ENCODE measurements at regions not wholly inside any gene's neighbourhood (a gene's known extent, or its start where the extent isn't known, plus 50 kb on each side); places are given as distances from the start of the nearest gene placed in this dataset.

DNA sequence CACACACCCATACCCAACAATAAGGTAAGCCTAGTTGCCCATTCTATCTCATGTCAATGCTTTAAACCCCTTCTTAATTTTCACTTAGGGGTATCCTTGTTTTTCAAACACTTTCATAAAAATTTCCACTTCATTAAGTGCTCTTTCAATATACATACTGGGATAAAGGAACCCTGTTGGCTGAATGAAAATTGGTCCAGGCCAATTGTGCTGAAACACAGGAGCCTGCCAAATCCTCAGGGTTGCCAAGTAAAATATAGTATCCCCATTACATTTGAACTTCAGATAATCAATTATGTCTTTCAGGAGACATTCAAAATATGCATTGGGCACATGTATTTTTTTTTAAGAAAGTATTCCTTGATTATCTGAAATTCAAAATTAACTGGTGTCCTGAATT lies 1131.1 kb downstream of the SLITRK1 start:
- H3K27ac Mint-ChIP-seq: no peak overlapping the region

DNA sequence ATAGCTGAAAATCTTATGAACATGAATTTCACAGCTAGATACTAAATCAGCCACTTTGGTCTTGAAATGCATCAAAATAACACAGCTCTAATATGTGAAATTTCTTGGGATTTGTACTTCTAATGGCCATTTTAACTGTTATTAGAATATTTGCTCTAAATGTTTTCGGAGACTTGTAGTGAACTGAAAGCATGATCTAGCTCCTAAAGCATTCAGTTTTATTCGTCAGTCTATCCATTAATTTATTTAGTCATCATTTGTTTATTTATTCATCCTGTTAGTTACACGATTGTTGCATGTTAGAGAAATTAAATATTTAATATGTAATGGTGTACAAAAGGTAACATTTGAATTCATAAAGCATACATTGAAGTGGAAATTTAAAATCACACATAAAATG lies 1132.7 kb downstream of the SLITRK1 start:
- no peak for DNase-seq
- Histone ChIP-seq H3K27me3 (replicated peaks in 1 of 2; ENCODE audit: control insufficient read depth in 2 of 2, extremely low read depth in 1 of 2, insufficient read depth in 2 of 2, low read length in 1 of 2) (no peaks in the 10 kb centered on the region), H3K27ac (ENCODE audit: low read length) (no peak overlapping the region), H3K4me3 (ENCODE audit: control insufficient read depth in 1 of 2, extremely low read depth in 1 of 2, low read length in 1 of 2) (no peak overlapping the region), H3K36me3 (ENCODE audit: control insufficient read depth in 2 of 2, extremely low read depth in 1 of 2, insufficient read depth in 1 of 2, low read length in 1 of 2) (no peaks in the 10 kb centered on the region), H3K9me3 (peaks cover 2% of the 10 kb centered on the region), H3K4me1 (ENCODE audit: control insufficient read depth in 1 of 2, extremely low read depth in 1 of 2, insufficient read depth in 2 of 2, low read length in 2 of 2) (no peaks in the 10 kb centered on the region)
- Mint-ChIP-seq H3K4me3 (no peak overlapping the region), H3K4me1 (no peaks in the 10 kb centered on the region), H3K27me3 (no peaks in the 10 kb centered on the region), H3K36me3 (no peaks in the 10 kb centered on the region), H3K9me3 (peaks cover 0 to 4% (median 0%) of the 10 kb centered on the region in 3 donors), H3K27ac (no peak overlapping the region)
- ChIA-PET POLR2A (interaction anchor here in 1 of 2 donors (0.6 kb wide), 1 partner anchor 1668 kb away, joined by 5 read pairs; no protein-coding TSS in a partner anchor), CTCF (no interaction called here)
- no CpG with 5 or more reads among the region's 3 CpGs for WGBS (ENCODE audit: insufficient coverage)
- no peak for ATAC-seq (replicated peaks in 1 of 4)

More for the DNA sequence above, 1131.1 kb downstream of the SLITRK1 start:
- Histone ChIP-seq H3K9me3 (no peaks in the 10 kb centered on the region), H3K27ac (ENCODE audit: low read length) (no peak overlapping the region), H3K27me3 (replicated peaks in 1 of 2; ENCODE audit: control insufficient read depth in 2 of 2, extremely low read depth in 1 of 2, insufficient read depth in 2 of 2, low read length in 1 of 2) (no peaks in the 10 kb centered on the region), H3K4me3 (ENCODE audit: control insufficient read depth in 1 of 2, extremely low read depth in 1 of 2, low read length in 1 of 2) (no peak overlapping the region), H3K36me3 (ENCODE audit: control insufficient read depth in 2 of 2, extremely low read depth in 1 of 2, insufficient read depth in 1 of 2, low read length in 1 of 2) (no peaks in the 10 kb centered on the region), H3K4me1 (ENCODE audit: control insufficient read depth in 1 of 2, extremely low read depth in 1 of 2, insufficient read depth in 2 of 2, low read length in 2 of 2) (no peaks in the 10 kb centered on the region)
- CTCF ChIA-PET: no interaction called here
- no peak for ATAC-seq (replicated peaks in 1 of 4)
- DNase-seq: no peak
- H3K4me1 Mint-ChIP-seq: no peaks in the 10 kb centered on the region
- POLR2A ChIA-PET: no interaction called here
- no peaks in the 10 kb centered on the region for H3K36me3 Mint-ChIP-seq
- H3K4me3 Mint-ChIP-seq: no peak overlapping the region
- no peaks in the 10 kb centered on the region for H3K27me3 Mint-ChIP-seq
- H3K9me3 Mint-ChIP-seq: peaks cover 0 to 8% (median 3%) of the 10 kb centered on the region in 3 donors

DNA sequence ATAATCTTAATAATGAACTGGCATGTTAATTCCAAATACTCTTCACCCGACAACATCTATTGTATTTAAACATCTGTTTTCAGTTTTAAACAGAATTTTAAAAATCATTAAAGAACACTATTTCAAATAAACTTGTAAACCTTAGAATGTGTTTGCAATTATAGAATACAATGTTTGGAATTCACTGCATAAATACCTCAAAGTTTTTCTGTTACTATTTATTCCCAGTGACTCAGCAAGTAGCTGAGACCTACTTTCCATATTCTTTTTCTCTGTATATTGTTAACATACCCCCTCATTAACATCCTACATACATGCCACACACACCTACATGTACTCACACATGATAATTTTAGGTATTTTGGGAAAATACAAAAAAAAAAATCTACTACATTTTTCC lies 1134.3 kb downstream of the SLITRK1 start:
- H3K27me3 Mint-ChIP-seq: no peaks in the 10 kb centered on the region
- DNase-seq: no peak
- H3K36me3 ChIP-seq (ENCODE audit: control insufficient read depth in 2 of 2, extremely low read depth in 1 of 2, insufficient read depth in 1 of 2, low read length in 1 of 2): no peaks in the 10 kb centered on the region
- no peak overlapping the region for H3K4me3 Mint-ChIP-seq
- H3K27ac Mint-ChIP-seq: no peak overlapping the region
- CTCF ChIA-PET: no interaction called here
- H3K9me3 ChIP-seq: peaks cover 2% of the 10 kb centered on the region
- no CpG with 5 or more reads among the region's 1 CpG for WGBS (ENCODE audit: insufficient coverage)
- H3K4me3 ChIP-seq (ENCODE audit: control insufficient read depth in 1 of 2, extremely low read depth in 1 of 2, low read length in 1 of 2): no peak overlapping the region
- H3K36me3 Mint-ChIP-seq: no peaks in the 10 kb centered on the region
- H3K27ac ChIP-seq (ENCODE audit: low read length): no peak overlapping the region
- H3K27me3 ChIP-seq (replicated peaks in 1 of 2; ENCODE audit: control insufficient read depth in 2 of 2, extremely low read depth in 1 of 2, insufficient read depth in 2 of 2, low read length in 1 of 2): no peaks in the 10 kb centered on the region
- no peaks in the 10 kb centered on the region for H3K4me1 ChIP-seq (ENCODE audit: control insufficient read depth in 1 of 2, extremely low read depth in 1 of 2, insufficient read depth in 2 of 2, low read length in 2 of 2)
- ATAC-seq (replicated peaks in 1 of 4): no peak
- H3K9me3 Mint-ChIP-seq: peaks cover 0 to 4% (median 0%) of the 10 kb centered on the region in 3 donors
- H3K4me1 Mint-ChIP-seq: no peaks in the 10 kb centered on the region
- POLR2A ChIA-PET: no interaction called here

DNA sequence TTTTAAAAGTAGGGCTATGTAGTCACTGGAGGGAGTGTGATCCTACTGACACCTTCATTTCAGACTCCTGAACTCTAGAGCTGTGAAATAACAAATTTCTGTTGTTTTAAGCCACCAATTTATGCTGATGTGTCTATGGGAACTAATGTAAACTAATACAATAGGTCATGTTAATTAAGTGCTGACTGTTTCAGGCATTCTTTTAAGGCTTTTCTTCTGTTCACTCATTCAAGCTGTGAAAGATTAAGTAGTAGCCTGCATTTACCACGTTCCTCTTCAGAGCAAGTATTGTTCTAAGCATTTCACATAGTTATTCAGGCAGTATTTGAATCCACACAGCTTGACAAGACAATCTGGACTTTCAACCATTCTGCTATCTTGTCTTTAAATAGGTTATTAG lies 1135.0 kb downstream of the SLITRK1 start:
- POLR2A ChIA-PET: no interaction called here
- CTCF ChIA-PET: no interaction called here
- no peak overlapping the region for H3K4me3 Mint-ChIP-seq
- Histone ChIP-seq H3K27ac (ENCODE audit: low read length) (no peak overlapping the region), H3K4me1 (ENCODE audit: control insufficient read depth in 1 of 2, extremely low read depth in 1 of 2, insufficient read depth in 2 of 2, low read length in 2 of 2) (no peaks in the 10 kb centered on the region), H3K9me3 (peaks cover 2% of the 10 kb centered on the region), H3K27me3 (replicated peaks in 1 of 2; ENCODE audit: control insufficient read depth in 2 of 2, extremely low read depth in 1 of 2, insufficient read depth in 2 of 2, low read length in 1 of 2) (no peaks in the 10 kb centered on the region), H3K36me3 (ENCODE audit: control insufficient read depth in 2 of 2, extremely low read depth in 1 of 2, insufficient read depth in 1 of 2, low read length in 1 of 2) (no peaks in the 10 kb centered on the region), H3K4me3 (ENCODE audit: control insufficient read depth in 1 of 2, extremely low read depth in 1 of 2, low read length in 1 of 2) (no peak overlapping the region)
- H3K4me1 Mint-ChIP-seq: no peaks in the 10 kb centered on the region
- peaks cover 0 to 4% (median 0%) of the 10 kb centered on the region in 3 donors for H3K9me3 Mint-ChIP-seq
- H3K27ac Mint-ChIP-seq: no peak overlapping the region
- ATAC-seq (replicated peaks in 1 of 4) (no peak), DNase-seq (no peak)
- WGBS (ENCODE audit: insufficient coverage): 29% methylated on average over 1 of the region's 1 CpG
- H3K36me3 Mint-ChIP-seq: no peaks in the 10 kb centered on the region
- no peaks in the 10 kb centered on the region for H3K27me3 Mint-ChIP-seq

DNA sequence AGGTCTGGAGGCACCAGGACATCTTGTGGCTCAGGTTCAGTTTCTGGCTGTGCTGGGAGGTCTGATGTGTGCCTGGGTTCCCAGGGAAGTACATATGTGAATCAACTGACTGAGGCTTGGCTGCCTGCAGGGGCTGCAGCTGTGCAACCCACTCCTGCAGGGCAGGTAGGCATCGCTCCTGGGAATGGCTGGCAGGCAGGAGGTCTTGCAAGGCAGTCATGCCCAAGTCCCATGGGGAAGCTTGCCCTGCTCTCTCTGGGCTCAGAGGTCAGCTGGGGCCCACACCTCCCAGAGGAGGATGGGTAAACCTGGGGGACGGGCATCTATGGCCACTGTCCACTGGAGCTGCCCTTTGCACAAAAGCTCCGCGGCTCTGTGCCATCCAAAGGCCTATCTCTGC lies 1141.8 kb downstream of the SLITRK1 start:
- CTCF ChIA-PET: no interaction called here
- no peak overlapping the region for H3K4me3 Mint-ChIP-seq
- POLR2A ChIA-PET: no interaction called here

DNA sequence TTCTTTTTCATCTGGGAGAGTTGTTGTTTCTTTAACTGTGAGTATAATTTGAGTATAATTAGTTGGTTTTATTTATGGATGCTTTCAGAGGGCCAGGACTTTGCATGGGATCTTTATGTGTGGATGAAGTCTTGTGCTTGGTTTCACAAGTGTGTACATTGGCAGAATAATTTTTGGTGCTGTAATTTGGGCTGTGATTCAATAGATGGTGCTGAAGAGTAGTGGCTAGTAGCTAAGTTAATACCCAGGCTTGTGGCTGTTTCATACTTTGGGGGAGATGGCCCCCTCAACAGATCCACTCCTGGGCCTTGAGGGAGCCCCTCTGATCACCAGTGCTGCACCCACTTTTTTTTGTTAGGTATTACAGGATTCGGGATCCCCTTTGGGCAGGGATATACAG lies 1142.4 kb downstream of the SLITRK1 start:
- ATAC-seq (replicated peaks in 1 of 4): no peak
- Histone ChIP-seq H3K9me3 (peaks cover 3% of the 10 kb centered on the region), H3K27me3 (replicated peaks in 1 of 2; ENCODE audit: control insufficient read depth in 2 of 2, extremely low read depth in 1 of 2, insufficient read depth in 2 of 2, low read length in 1 of 2) (peaks cover 0 to 5% of the 10 kb centered on the region in 2 experiments), H3K36me3 (ENCODE audit: control insufficient read depth in 2 of 2, extremely low read depth in 1 of 2, insufficient read depth in 1 of 2, low read length in 1 of 2) (no peaks in the 10 kb centered on the region), H3K27ac (ENCODE audit: low read length) (no peak overlapping the region), H3K4me3 (ENCODE audit: control insufficient read depth in 1 of 2, extremely low read depth in 1 of 2, low read length in 1 of 2) (no peak overlapping the region), H3K4me1 (ENCODE audit: control insufficient read depth in 1 of 2, extremely low read depth in 1 of 2, insufficient read depth in 2 of 2, low read length in 2 of 2) (no peaks in the 10 kb centered on the region)
- H3K36me3 Mint-ChIP-seq: no peaks in the 10 kb centered on the region
- peaks cover 5 to 19% (median 17%) of the 10 kb centered on the region in 3 donors for H3K9me3 Mint-ChIP-seq
- POLR2A ChIA-PET: no interaction called here
- 67% methylated on average over 1 of the region's 1 CpG for WGBS (ENCODE audit: insufficient coverage)
- no peak overlapping the region for H3K27ac Mint-ChIP-seq
- no peaks in the 10 kb centered on the region for H3K27me3 Mint-ChIP-seq
- DNase-seq: no peak
- H3K4me1 Mint-ChIP-seq: no peaks in the 10 kb centered on the region
- CTCF ChIA-PET: no interaction called here
- no peak overlapping the region for H3K4me3 Mint-ChIP-seq

More for the DNA sequence above, 1141.8 kb downstream of the SLITRK1 start:
- Histone ChIP-seq H3K4me3 (ENCODE audit: control insufficient read depth in 1 of 2, extremely low read depth in 1 of 2, low read length in 1 of 2) (no peak overlapping the region), H3K27ac (ENCODE audit: low read length) (no peak overlapping the region), H3K9me3 (peaks cover 5% of the 10 kb centered on the region), H3K27me3 (replicated peaks in 1 of 2; ENCODE audit: control insufficient read depth in 2 of 2, extremely low read depth in 1 of 2, insufficient read depth in 2 of 2, low read length in 1 of 2) (peaks cover 0 to 5% of the 10 kb centered on the region in 2 experiments), H3K36me3 (ENCODE audit: control insufficient read depth in 2 of 2, extremely low read depth in 1 of 2, insufficient read depth in 1 of 2, low read length in 1 of 2) (no peaks in the 10 kb centered on the region), H3K4me1 (ENCODE audit: control insufficient read depth in 1 of 2, extremely low read depth in 1 of 2, insufficient read depth in 2 of 2, low read length in 2 of 2) (no peaks in the 10 kb centered on the region)
- ATAC-seq (replicated peaks in 1 of 4) (no peak), DNase-seq (no peak)
- 82% methylated on average over 4 of the region's 4 CpGs for WGBS (ENCODE audit: insufficient coverage)
- Mint-ChIP-seq H3K36me3 (no peaks in the 10 kb centered on the region), H3K27ac (no peak overlapping the region), H3K27me3 (no peaks in the 10 kb centered on the region), H3K9me3 (peaks cover 5 to 19% (median 13%) of the 10 kb centered on the region in 3 donors), H3K4me1 (no peaks in the 10 kb centered on the region)

DNA sequence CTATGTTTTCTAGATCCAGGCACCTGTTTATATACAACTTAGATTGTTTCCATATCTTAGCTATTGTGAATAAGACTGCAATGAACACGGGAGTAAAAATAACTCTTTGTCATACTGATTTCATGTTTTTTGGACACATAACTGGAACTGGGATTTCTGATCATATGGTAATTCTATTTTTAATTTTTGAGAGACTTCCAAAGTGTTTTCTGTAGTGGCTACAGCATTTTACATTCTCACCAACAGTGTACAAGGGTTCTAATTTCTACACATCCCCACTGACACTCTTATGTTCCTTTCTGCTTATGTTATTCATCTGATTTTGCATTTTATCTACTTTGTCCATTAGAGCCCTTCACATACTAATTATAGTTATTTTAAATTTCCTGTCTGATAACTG lies 1152.9 kb downstream of the SLITRK1 start:
- Mint-ChIP-seq H3K27me3 (no peaks in the 10 kb centered on the region), H3K4me3 (no peak overlapping the region), H3K9me3 (peaks cover 5 to 8% (median 6%) of the 10 kb centered on the region in 3 donors), H3K27ac (no peak overlapping the region), H3K36me3 (no peaks in the 10 kb centered on the region), H3K4me1 (no peaks in the 10 kb centered on the region)
- H3K27me3 ChIP-seq (replicated peaks in 1 of 2; ENCODE audit: control insufficient read depth in 2 of 2, extremely low read depth in 1 of 2, insufficient read depth in 2 of 2, low read length in 1 of 2): no peaks in the 10 kb centered on the region
- DNase-seq (no peak), ATAC-seq (replicated peaks in 1 of 4) (no peak)
- ChIA-PET POLR2A (no interaction called here), CTCF (no interaction called here)
- H3K9me3 ChIP-seq: no peaks in the 10 kb centered on the region
- no CpG with 5 or more reads among the region's 1 CpG for WGBS (ENCODE audit: insufficient coverage)
- no peaks in the 10 kb centered on the region for H3K36me3 ChIP-seq (ENCODE audit: control insufficient read depth in 2 of 2, extremely low read depth in 1 of 2, insufficient read depth in 1 of 2, low read length in 1 of 2)
- H3K27ac ChIP-seq (ENCODE audit: low read length): no peak overlapping the region
- H3K4me3 ChIP-seq (ENCODE audit: control insufficient read depth in 1 of 2, extremely low read depth in 1 of 2, low read length in 1 of 2): no peak overlapping the region
- H3K4me1 ChIP-seq (ENCODE audit: control insufficient read depth in 1 of 2, extremely low read depth in 1 of 2, insufficient read depth in 2 of 2, low read length in 2 of 2): no peaks in the 10 kb centered on the region
